OCI-LY3 (cell line): ENCODE measurements at regions not wholly inside any gene's neighbourhood (a gene's known extent, or its start where the extent isn't known, plus 50 kb on each side); places are given as distances from the start of the nearest gene placed in this dataset.

Experiments used
- EZH2phosphoT487 ChIP-seq: fragments of 200-600 bp; shearing (Covaris generic); IDR thresholded peaks from 2 replicates; pipeline ENCODE4 v1.6.1; 2018; ENCODE audit warnings: antibody characterized with exemption, mixed run types, low read depth
- TF ChIP-seq, protein P1 (sequence below): fragments of 200-600, 300-600 bp; sonication (generic); IDR thresholded peaks from 2 replicates; pipeline ENCODE4 v1.5.1; 2014; ENCODE audit warnings: antibody characterized with exemption, low read length, low read depth

DNA sequence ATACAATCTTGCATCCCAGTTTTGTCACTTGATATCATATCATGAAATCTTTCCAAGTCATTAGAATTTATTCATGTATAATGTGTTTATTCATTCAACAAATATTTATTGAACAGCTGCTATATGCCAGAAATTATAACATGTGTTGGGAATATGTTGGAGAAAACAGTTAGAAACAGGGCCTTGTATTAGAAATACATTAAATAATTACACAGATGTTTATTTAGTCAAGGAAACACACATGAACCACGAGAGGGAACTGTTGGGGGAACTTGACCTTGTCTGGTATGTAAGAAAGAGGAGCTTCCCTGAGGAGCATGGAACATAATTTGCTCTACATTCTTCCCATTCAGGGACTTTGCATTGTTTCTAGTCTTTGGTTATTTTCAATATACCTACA is 191.7 kb upstream of the FRMD6 start:
- TF ChIP-seq, protein P1, sequence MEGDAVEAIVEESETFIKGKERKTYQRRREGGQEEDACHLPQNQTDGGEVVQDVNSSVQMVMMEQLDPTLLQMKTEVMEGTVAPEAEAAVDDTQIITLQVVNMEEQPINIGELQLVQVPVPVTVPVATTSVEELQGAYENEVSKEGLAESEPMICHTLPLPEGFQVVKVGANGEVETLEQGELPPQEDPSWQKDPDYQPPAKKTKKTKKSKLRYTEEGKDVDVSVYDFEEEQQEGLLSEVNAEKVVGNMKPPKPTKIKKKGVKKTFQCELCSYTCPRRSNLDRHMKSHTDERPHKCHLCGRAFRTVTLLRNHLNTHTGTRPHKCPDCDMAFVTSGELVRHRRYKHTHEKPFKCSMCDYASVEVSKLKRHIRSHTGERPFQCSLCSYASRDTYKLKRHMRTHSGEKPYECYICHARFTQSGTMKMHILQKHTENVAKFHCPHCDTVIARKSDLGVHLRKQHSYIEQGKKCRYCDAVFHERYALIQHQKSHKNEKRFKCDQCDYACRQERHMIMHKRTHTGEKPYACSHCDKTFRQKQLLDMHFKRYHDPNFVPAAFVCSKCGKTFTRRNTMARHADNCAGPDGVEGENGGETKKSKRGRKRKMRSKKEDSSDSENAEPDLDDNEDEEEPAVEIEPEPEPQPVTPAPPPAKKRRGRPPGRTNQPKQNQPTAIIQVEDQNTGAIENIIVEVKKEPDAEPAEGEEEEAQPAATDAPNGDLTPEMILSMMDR, result no peak
- no peak for TF ChIP-seq EZH2phosphoT487
